CD14-positive monocyte (primary cell): ENCODE measurements at regions not wholly inside any gene's neighbourhood (a gene's known extent, or its start where the extent isn't known, plus 50 kb on each side); places are given as distances from the start of the nearest gene placed in this dataset.
A peak's percentile ranks its signal among the peaks of the same experiment; 100 is the strongest.

Experiments
- DNase-seq, 3 donors: peaks; one replicate each; pipeline ENCODE4 v3.0.0-alpha.2; 2011 to 2022
- H2AFZ ChIP-seq: 2 replicates; pipeline ENCODE4 v1.6.0; 2012; ENCODE audit warnings: mild to moderate bottlenecking, low read depth, low read length, inconsistent platforms; ENCODE audit not compliant: insufficient read depth, poor library complexity, severe bottlenecking
- H3K27ac ChIP-seq, 2 donors: 1 replicate in 1 of 2; 2 replicates in 1 of 2; pipeline ENCODE4 v1.5.1; 2012 to 2013; ENCODE audit warnings: low read length in 2 of 2, control low read depth in 1 of 2, inconsistent platforms in 1 of 2, low read depth in 1 of 2, mild to moderate bottlenecking in 1 of 2
- H3K27me3 ChIP-seq, 2 donors: one replicate each; pipeline versions ENCODE4 v1.6.0 to v1.6.1; 2011 to 2013; ENCODE audit warnings: low read length in 2 of 2; ENCODE audit not compliant: control insufficient read depth in 2 of 2, insufficient read depth in 2 of 2
- H3K36me3 ChIP-seq, 2 donors: replicated peaks in 1 of 2; 1 replicate in 1 of 2; 2 replicates in 1 of 2; pipeline versions ENCODE4 v1.5.1 to v1.6.1; 2012 to 2013; ENCODE audit warnings: low read length in 2 of 2, control low read depth in 1 of 2, inconsistent platforms in 1 of 2, mild to moderate bottlenecking in 1 of 2; ENCODE audit not compliant: insufficient read depth in 2 of 2, control insufficient read depth in 1 of 2
- H3K4me1 ChIP-seq, 2 donors: 1 replicate in 1 of 2; 2 replicates in 1 of 2; pipeline versions ENCODE4 v1.5.1 to v1.6.1; 2012 to 2013; ENCODE audit warnings: low read length in 2 of 2, control low read depth in 1 of 2, inconsistent platforms in 1 of 2, mild to moderate bottlenecking in 1 of 2, moderate library complexity in 1 of 2; ENCODE audit not compliant: insufficient read depth in 2 of 2, control insufficient read depth in 1 of 2
- H3K4me2 ChIP-seq: replicated peaks from 2 replicates; pipeline ENCODE3; 2012; ENCODE audit warnings: low read length, moderate library complexity, mild to moderate bottlenecking; ENCODE audit not compliant: poor library complexity, severe bottlenecking; ENCODE audit errors: extremely low read depth
- H3K4me3 ChIP-seq, 3 experiments: fragments of 200-600 bp in 1 of 3; sonication (generic) in 1 of 3; replicated peaks in 1 of 3; 1 replicate in 2 of 3; 2 replicates in 1 of 3; pipeline ENCODE4 v1.5.1; 2011 to 2013; ENCODE audit warnings: low read length in 3 of 3, mild to moderate bottlenecking in 3 of 3, control low read depth in 2 of 3, low read depth in 2 of 3, inconsistent platforms in 1 of 3, moderate library complexity in 1 of 3
- H3K79me2 ChIP-seq: 2 replicates; pipeline ENCODE4 v1.6.0; 2012; ENCODE audit warnings: mild to moderate bottlenecking, control low read depth, inconsistent platforms, low read length, moderate library complexity; ENCODE audit not compliant: insufficient read depth
- H3K9ac ChIP-seq: 2 replicates; pipeline ENCODE4 v1.6.0; 2017; ENCODE audit warnings: low read length, mild to moderate bottlenecking; ENCODE audit not compliant: insufficient read depth, poor library complexity, severe bottlenecking
- H3K9me3 ChIP-seq, 2 donors: replicated peaks in 1 of 2; 1 replicate in 1 of 2; 2 replicates in 1 of 2; pipeline versions ENCODE4 v1.5.1 to v1.6.1; 2012 to 2013; ENCODE audit warnings: low read length in 2 of 2, control low read depth in 1 of 2; ENCODE audit not compliant: control insufficient read depth in 1 of 2, insufficient read depth in 1 of 2
- H4K20me1 ChIP-seq: 2 replicates; pipeline ENCODE4 v1.6.0; 2012; ENCODE audit warnings: mild to moderate bottlenecking, low read length, control low read depth, moderate library complexity; ENCODE audit not compliant: insufficient read depth
- H3K27ac Mint-ChIP-seq, 7 donors: one replicate each; pipeline ENCODE4 v1.8.0; 2020; ENCODE audit warnings: mild to moderate bottlenecking in 7 of 7, mixed read lengths in 7 of 7, moderate library complexity in 6 of 7, inconsistent platforms in 2 of 7
- H3K27me3 Mint-ChIP-seq, 3 donors: one replicate each; pipeline ENCODE4 v1.8.0; 2021 to 2022; ENCODE audit warnings: low read depth in 3 of 3, mild to moderate bottlenecking in 3 of 3, mixed read lengths in 3 of 3, moderate library complexity in 3 of 3, inconsistent platforms in 1 of 3
- H3K36me3 Mint-ChIP-seq, 2 donors: one replicate each; pipeline ENCODE4 v1.8.0; 2020; ENCODE audit warnings: mixed read lengths in 2 of 2, inconsistent platforms in 1 of 2, mild to moderate bottlenecking in 1 of 2
- H3K4me1 Mint-ChIP-seq: one replicate; pipeline ENCODE4 v1.8.0; 2020; ENCODE audit warnings: mild to moderate bottlenecking, mixed read lengths
- H3K4me3 Mint-ChIP-seq, 2 donors: one replicate each; pipeline ENCODE4 v1.8.0; 2020; ENCODE audit warnings: mild to moderate bottlenecking in 2 of 2, mixed read lengths in 2 of 2, moderate library complexity in 1 of 2
- H3K9me3 Mint-ChIP-seq, 7 donors: one replicate each; pipeline ENCODE4 v1.8.0; 2020 to 2022; ENCODE audit warnings: mixed read lengths in 7 of 7, mild to moderate bottlenecking in 6 of 7, moderate library complexity in 6 of 7, inconsistent platforms in 2 of 7
- CTCF ChIP-seq: fragments of 200-600 bp; IDR thresholded peaks from one replicate; pipeline ENCODE4 v1.8.0; 2022; ENCODE audit warnings: antibody characterized with exemption, mild to moderate bottlenecking
- WGBS: methylation state at CpG from one replicate; pipeline ENCODE4 v1.1.5; 2013; ENCODE audit warnings: missing lambda C conversion rate; ENCODE audit not compliant: insufficient coverage; 5-methylcytosine and 5-hydroxymethylcytosine counted together
- intact Hi-C, 2 donors: fragments of 100-400 bp; cut with micrococcal nuclease; formaldehyde crosslinking; loops; one replicate each; pipeline versions ENCODE4 v1.15.0 to v1.15.1; 2023

GRCh38 chr12:116473416-116473815 is 85.8 kb upstream of the MAP1LC3B2 start:
- 100% methylated on average over 1 of the region's 1 CpG for WGBS
- H3K36me3 Mint-ChIP-seq, result peaks cover 0 to 1% of the 10 kb centered on the region in 2 donors
- H3K27me3 Mint-ChIP-seq, result no peaks in the 10 kb centered on the region
- Histone ChIP-seq H3K9me3 (peaks cover 17 to 19% of the 10 kb centered on the region in 2 donors), H3K27me3 (no peaks in the 10 kb centered on the region), H3K27ac (no peak overlapping the region), H2AFZ (no peak overlapping the region), H4K20me1 (no peaks in the 10 kb centered on the region), H3K9ac (no peak overlapping the region), H3K36me3 (no peaks in the 10 kb centered on the region), H3K4me1 (no peaks in the 10 kb centered on the region), H3K4me3 (no peak overlapping the region), H3K79me2 (no peaks in the 10 kb centered on the region), H3K4me2 (no peak overlapping the region)
- H3K9me3 Mint-ChIP-seq, result peaks cover 13 to 25% (median 22%) of the 10 kb centered on the region in 7 donors
- no peak for TF ChIP-seq CTCF
- intact Hi-C loops, result no loop called here
- DNase-seq, result no peak
- no peak overlapping the region for H3K4me3 Mint-ChIP-seq
- H3K27ac Mint-ChIP-seq, result peak overlapping the region in 1 of 7 donors; percentile 73
- H3K4me1 Mint-ChIP-seq, result peaks cover 7% of the 10 kb centered on the region

GRCh38 chr12:116474331-116474730 is 84.8 kb upstream of the MAP1LC3B2 start:
- no CpG with 5 or more reads among the region's 1 CpG for WGBS
- intact Hi-C loops, result no loop called here
- Histone ChIP-seq H3K4me1 (no peaks in the 10 kb centered on the region), H2AFZ (no peak overlapping the region), H3K79me2 (no peaks in the 10 kb centered on the region), H4K20me1 (no peaks in the 10 kb centered on the region), H3K36me3 (no peaks in the 10 kb centered on the region), H3K27me3 (no peaks in the 10 kb centered on the region), H3K4me2 (no peak overlapping the region), H3K27ac (no peak overlapping the region), H3K4me3 (no peak overlapping the region), H3K9me3 (peaks cover 17 to 20% of the 10 kb centered on the region in 2 donors), H3K9ac (no peak overlapping the region)
- no peak for TF ChIP-seq CTCF
- peaks cover 0 to 2% (median 0%) of the 10 kb centered on the region in 3 donors for H3K27me3 Mint-ChIP-seq
- peaks cover 13 to 25% (median 23%) of the 10 kb centered on the region in 7 donors for H3K9me3 Mint-ChIP-seq
- H3K36me3 Mint-ChIP-seq, result peaks cover 0 to 1% of the 10 kb centered on the region in 2 donors
- no peak for DNase-seq
- peaks cover 7% of the 10 kb centered on the region for H3K4me1 Mint-ChIP-seq
- H3K27ac Mint-ChIP-seq, result peak overlapping the region in 1 of 7 donors; percentile 55
- no peak overlapping the region for H3K4me3 Mint-ChIP-seq
